ENCODE measurements at regions not wholly inside any gene's neighbourhood (a gene's known extent, or its start where the extent isn't known, plus 50 kb on each side); places are given as distances from the start of the nearest gene placed in this dataset.

DNA sequence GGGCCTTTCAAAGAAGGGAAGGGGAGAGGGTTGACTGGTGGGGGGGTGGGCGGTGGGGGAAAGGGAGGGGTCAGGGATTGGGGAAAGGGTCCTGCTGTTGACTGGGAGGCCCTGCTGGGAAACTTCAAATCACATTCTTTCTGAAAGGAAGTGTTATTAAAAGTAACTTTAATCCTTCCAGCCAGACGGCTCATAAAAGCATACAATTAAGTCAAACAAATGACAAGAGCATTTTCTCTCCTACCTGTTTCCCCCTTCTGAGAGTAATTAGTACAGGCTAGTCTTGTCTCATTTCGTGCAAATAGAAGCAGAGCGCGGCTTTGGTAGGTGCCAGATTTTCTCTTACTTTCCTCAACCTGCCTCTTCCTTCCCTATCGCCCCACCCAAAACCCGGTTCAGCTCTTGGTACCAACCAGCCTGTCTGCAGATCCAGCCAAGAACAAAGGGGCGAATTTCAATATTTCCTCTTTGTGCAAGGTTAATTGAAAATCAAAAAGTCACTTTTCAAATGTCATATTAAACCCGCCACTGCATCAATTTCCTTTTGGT is 2112.6 kb upstream of the PIK3C3 start:
- Histone ChIP-seq H3K27me3 (replicated peaks; ENCODE audit: control insufficient read depth, insufficient read depth, low read length, poor library complexity, severe bottlenecking) (no peaks in the 10 kb centered on the region), H3K9me3 (ENCODE audit: control insufficient read depth, low read length) (no peaks in the 10 kb centered on the region), H3K27ac (ENCODE audit: insufficient read depth, low read length, poor library complexity, severe bottlenecking) (no peak overlapping the region), H3K4me1 (ENCODE audit: control insufficient read depth, insufficient read depth, low read length, poor library complexity, severe bottlenecking) (no peaks in the 10 kb centered on the region), H3K36me3 (ENCODE audit: control insufficient read depth, insufficient read depth, low read length) (no peaks in the 10 kb centered on the region), H3K4me3 (ENCODE audit: insufficient read depth, low read depth, low read length, poor library complexity, severe bottlenecking) (no peak overlapping the region)
- DNase-seq = no peak

DNA sequence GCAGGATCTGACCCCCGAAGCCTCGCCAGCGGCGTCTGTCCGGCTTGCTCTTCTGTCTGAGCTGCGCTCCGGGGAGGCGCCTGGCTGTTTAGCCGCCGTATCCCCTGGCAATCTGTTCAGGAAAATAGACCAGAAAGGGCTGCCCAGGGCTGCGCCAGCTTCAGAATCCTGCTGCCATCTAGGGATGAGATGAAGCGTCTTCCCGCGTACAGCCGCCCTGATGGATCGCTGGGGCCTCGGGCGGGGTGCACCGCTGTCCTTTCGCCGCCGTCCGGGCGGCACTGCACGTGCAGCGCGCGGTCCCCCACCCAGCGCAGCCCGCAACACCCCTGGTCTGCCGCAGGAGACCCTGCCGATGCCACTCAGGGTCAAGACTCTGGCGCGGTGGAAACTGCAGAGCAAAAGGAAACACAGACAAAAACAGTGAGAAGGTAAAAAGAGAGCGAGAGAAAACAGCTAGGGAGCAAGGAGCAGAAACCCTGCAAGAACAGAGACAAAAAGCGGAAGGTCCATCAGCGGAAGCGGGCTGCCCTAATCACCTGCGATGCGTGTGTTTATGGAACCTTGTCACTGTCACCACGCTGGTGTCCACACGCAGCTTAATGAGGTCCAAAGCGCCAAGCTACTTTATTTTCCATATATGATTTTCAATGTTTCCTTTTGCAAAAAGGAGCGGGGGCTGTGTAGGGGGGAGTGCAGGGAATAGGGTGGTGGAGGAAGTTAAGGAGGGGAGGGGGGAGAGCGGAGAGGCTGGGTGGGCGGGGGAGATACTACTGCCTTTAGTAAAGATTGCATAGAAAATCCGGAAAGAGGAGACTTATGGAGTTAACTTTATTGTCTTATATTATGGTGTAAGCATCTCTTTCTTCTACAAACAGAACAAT is 2113.3 kb upstream of the PIK3C3 start:
- Histone ChIP-seq H3K4me1 (ENCODE audit: control insufficient read depth, insufficient read depth, low read length, poor library complexity, severe bottlenecking) (no peaks in the 10 kb centered on the region), H3K9me3 (ENCODE audit: control insufficient read depth, low read length) (no peaks in the 10 kb centered on the region), H3K27ac (ENCODE audit: insufficient read depth, low read length, poor library complexity, severe bottlenecking) (no peak overlapping the region), H3K27me3 (replicated peaks; ENCODE audit: control insufficient read depth, insufficient read depth, low read length, poor library complexity, severe bottlenecking) (no peaks in the 10 kb centered on the region), H3K4me3 (ENCODE audit: insufficient read depth, low read depth, low read length, poor library complexity, severe bottlenecking) (no peak overlapping the region), H3K36me3 (ENCODE audit: control insufficient read depth, insufficient read depth, low read length) (no peaks in the 10 kb centered on the region)
- DNase-seq = no peak

DNA sequence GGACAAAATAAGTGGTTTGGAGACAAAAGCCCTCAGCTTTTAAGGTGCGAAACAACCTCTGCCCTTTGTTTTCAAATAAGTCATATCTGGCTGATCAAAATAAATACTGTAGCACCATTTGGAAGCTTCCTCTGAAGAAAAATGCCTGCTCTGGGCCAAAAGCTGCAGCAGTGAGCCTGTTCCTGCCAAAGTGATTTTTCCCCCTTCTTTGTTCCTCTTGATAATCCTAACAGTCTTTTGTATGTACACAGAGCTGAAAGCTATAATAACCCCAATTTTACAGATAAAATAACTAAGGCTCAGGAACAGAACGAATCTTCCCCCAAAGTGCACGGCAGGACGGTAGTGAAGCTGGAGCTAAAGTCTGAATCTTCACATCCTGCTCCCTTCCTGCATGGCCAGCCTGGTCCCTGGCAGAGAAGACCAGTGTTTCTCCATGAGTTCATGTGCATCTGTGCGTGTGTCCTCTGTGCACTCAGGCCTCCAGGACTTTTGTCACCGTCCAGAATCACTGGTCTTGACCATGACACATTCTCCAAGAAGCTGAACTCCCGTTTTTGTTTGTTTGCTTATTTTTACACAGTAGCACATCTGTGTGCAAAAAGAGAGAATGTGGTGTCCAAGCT is 2114.1 kb upstream of the PIK3C3 start:
- no peaks in the 10 kb centered on the region for H3K4me1 ChIP-seq (ENCODE audit: control insufficient read depth, insufficient read depth, low read length, poor library complexity, severe bottlenecking)
- H3K9me3 ChIP-seq (ENCODE audit: control insufficient read depth, low read length) = no peaks in the 10 kb centered on the region
- no peak overlapping the region for H3K4me3 ChIP-seq (ENCODE audit: insufficient read depth, low read depth, low read length, poor library complexity, severe bottlenecking)
- DNase-seq = no peak
- no peaks in the 10 kb centered on the region for H3K27me3 ChIP-seq (replicated peaks; ENCODE audit: control insufficient read depth, insufficient read depth, low read length, poor library complexity, severe bottlenecking)
- H3K27ac ChIP-seq (ENCODE audit: insufficient read depth, low read length, poor library complexity, severe bottlenecking) = no peak overlapping the region
- no peaks in the 10 kb centered on the region for H3K36me3 ChIP-seq (ENCODE audit: control insufficient read depth, insufficient read depth, low read length)

DNA sequence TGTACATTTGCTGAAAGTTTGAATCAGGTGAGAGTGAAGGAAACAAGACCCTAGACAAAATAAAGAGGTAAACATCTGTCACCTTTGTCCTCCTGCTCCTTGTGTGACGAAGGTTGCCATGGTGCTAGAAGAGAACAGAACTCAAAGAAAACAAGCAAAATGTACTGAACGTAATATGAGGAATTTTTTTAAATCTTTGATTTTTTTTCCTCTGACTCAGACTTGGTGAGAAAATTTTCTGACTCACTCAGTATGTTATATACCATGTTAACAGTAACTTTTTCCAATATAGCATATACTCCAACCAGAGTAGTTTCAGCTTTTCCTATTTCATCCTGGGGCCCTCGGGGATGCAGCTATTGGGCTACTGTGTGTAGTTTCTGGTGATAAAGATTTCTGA is 2114.6 kb upstream of the PIK3C3 start:
- DNase-seq = no peak
- H3K4me3 ChIP-seq (ENCODE audit: insufficient read depth, low read depth, low read length, poor library complexity, severe bottlenecking) = no peak overlapping the region
- H3K27me3 ChIP-seq (replicated peaks; ENCODE audit: control insufficient read depth, insufficient read depth, low read length, poor library complexity, severe bottlenecking) = no peaks in the 10 kb centered on the region
- no peak overlapping the region for H3K27ac ChIP-seq (ENCODE audit: insufficient read depth, low read length, poor library complexity, severe bottlenecking)
- no peaks in the 10 kb centered on the region for H3K4me1 ChIP-seq (ENCODE audit: control insufficient read depth, insufficient read depth, low read length, poor library complexity, severe bottlenecking)
- no peaks in the 10 kb centered on the region for H3K36me3 ChIP-seq (ENCODE audit: control insufficient read depth, insufficient read depth, low read length)
- no peaks in the 10 kb centered on the region for H3K9me3 ChIP-seq (ENCODE audit: control insufficient read depth, low read length)

DNA sequence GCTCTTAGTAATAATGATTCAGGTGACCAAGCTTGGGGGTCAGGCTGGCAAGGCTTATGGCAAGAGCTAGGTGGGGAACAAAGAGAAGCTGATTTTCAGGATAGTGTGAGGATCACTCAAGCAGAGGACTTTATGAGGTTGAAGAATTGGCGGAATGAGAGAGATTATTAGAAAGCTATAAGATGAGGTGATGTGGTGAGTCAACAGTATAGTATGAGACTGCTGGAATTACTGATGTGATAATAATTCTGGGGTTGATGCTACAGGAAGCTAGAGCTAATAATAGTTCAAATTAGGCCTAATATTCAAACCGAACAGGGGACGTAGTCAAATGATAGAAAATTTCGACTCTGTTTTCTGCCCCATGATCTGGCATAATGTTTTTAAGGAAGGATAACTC is 2115.3 kb upstream of the PIK3C3 start:
- H3K27me3 ChIP-seq (replicated peaks; ENCODE audit: control insufficient read depth, insufficient read depth, low read length, poor library complexity, severe bottlenecking) = no peaks in the 10 kb centered on the region
- H3K9me3 ChIP-seq (ENCODE audit: control insufficient read depth, low read length) = no peaks in the 10 kb centered on the region
- DNase-seq = no peak
- no peaks in the 10 kb centered on the region for H3K4me1 ChIP-seq (ENCODE audit: control insufficient read depth, insufficient read depth, low read length, poor library complexity, severe bottlenecking)
- no peak overlapping the region for H3K27ac ChIP-seq (ENCODE audit: insufficient read depth, low read length, poor library complexity, severe bottlenecking)
- H3K36me3 ChIP-seq (ENCODE audit: control insufficient read depth, insufficient read depth, low read length) = no peaks in the 10 kb centered on the region
- no peak overlapping the region for H3K4me3 ChIP-seq (ENCODE audit: insufficient read depth, low read depth, low read length, poor library complexity, severe bottlenecking)

DNA sequence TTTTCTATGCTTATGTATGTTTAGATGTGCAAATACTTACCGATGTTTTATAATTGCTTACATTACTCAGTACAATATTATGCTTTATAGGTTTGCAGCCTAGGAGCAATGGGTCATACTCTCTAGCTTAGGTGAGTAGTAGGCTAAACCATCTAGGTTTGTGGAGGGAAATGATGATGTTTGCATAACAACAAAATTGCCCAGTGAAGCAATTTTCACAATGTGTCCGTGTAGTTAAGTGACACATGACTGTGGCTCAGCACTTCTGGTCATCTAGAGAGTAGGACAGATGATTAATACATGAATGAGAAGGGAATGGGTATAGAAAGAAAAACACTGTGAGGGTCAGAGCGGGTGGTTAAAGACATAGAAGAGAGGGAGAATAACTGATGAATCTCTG is 2116.2 kb upstream of the PIK3C3 start:
- H3K36me3 ChIP-seq (ENCODE audit: control insufficient read depth, insufficient read depth, low read length) = no peaks in the 10 kb centered on the region
- H3K27me3 ChIP-seq (replicated peaks; ENCODE audit: control insufficient read depth, insufficient read depth, low read length, poor library complexity, severe bottlenecking) = no peaks in the 10 kb centered on the region
- no peak for DNase-seq
- no peaks in the 10 kb centered on the region for H3K4me1 ChIP-seq (ENCODE audit: control insufficient read depth, insufficient read depth, low read length, poor library complexity, severe bottlenecking)
- H3K4me3 ChIP-seq (ENCODE audit: insufficient read depth, low read depth, low read length, poor library complexity, severe bottlenecking) = no peak overlapping the region
- H3K9me3 ChIP-seq (ENCODE audit: control insufficient read depth, low read length) = no peaks in the 10 kb centered on the region
- no peak overlapping the region for H3K27ac ChIP-seq (ENCODE audit: insufficient read depth, low read length, poor library complexity, severe bottlenecking)

DNA sequence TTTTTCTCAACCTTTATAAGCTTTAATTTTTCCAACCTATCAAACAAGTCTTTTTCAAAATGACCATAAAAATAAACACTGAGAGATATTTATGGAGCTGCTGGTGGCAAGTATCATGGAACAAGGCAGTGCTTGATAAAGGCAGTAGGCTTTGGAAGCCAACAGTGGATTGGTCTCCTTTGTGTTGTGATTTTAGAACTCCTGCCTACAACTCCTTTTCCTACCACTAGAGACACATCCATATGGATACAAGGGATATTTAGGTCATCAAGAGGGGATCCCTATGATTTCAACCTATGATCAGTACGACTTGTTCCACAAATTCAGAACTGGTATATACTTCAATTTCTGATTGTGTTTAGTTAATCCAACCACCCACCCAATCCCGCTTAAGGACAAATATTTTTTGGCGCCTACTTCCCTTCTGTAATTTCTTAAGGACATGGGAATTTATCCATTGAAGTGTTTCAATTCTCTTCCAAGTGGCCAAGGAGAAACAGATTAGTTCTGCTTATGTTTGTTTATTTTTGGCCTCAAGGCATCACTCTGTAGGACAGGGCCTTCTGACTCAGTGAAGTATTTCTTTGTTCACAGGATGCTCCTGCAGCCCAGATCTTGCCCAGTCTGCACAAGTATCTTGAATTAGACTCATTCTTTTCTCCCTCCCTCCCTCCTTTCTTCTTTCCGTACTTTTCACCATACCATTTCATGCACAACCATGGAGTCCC is 2119.6 kb upstream of the PIK3C3 start:
- Histone ChIP-seq H3K4me1 (ENCODE audit: control insufficient read depth, insufficient read depth, low read length, poor library complexity, severe bottlenecking) (no peaks in the 10 kb centered on the region), H3K27me3 (replicated peaks; ENCODE audit: control insufficient read depth, insufficient read depth, low read length, poor library complexity, severe bottlenecking) (no peaks in the 10 kb centered on the region), H3K27ac (ENCODE audit: insufficient read depth, low read length, poor library complexity, severe bottlenecking) (no peak overlapping the region), H3K36me3 (ENCODE audit: control insufficient read depth, insufficient read depth, low read length) (no peaks in the 10 kb centered on the region), H3K4me3 (ENCODE audit: insufficient read depth, low read depth, low read length, poor library complexity, severe bottlenecking) (no peak overlapping the region), H3K9me3 (ENCODE audit: control insufficient read depth, low read length) (no peaks in the 10 kb centered on the region)
- no peak for DNase-seq

DNA sequence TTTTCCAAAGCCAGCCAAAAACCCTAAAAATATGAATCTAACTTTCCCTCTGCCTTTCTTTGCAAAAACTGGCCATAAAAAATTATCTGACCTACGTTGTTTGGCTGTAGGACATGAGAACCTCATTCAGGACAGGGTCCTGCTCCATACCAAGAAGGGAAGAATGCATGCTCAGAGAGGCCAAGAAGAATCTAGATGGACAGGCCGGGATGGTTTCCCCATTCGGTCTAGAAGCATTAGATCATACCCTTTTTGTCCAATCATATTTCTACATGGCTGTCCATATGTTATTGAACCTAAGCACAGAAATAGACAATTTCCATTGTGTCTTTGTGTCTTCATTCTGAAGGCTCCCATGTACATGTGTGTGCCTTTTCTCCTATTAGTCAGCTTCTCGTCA is 2120.4 kb upstream of the PIK3C3 start:
- no peaks in the 10 kb centered on the region for H3K4me1 ChIP-seq (ENCODE audit: control insufficient read depth, insufficient read depth, low read length, poor library complexity, severe bottlenecking)
- H3K36me3 ChIP-seq (ENCODE audit: control insufficient read depth, insufficient read depth, low read length) = no peaks in the 10 kb centered on the region
- H3K9me3 ChIP-seq (ENCODE audit: control insufficient read depth, low read length) = no peaks in the 10 kb centered on the region
- H3K4me3 ChIP-seq (ENCODE audit: insufficient read depth, low read depth, low read length, poor library complexity, severe bottlenecking) = no peak overlapping the region
- H3K27me3 ChIP-seq (replicated peaks; ENCODE audit: control insufficient read depth, insufficient read depth, low read length, poor library complexity, severe bottlenecking) = no peaks in the 10 kb centered on the region
- DNase-seq = no peak
- H3K27ac ChIP-seq (ENCODE audit: insufficient read depth, low read length, poor library complexity, severe bottlenecking) = no peak overlapping the region

DNA sequence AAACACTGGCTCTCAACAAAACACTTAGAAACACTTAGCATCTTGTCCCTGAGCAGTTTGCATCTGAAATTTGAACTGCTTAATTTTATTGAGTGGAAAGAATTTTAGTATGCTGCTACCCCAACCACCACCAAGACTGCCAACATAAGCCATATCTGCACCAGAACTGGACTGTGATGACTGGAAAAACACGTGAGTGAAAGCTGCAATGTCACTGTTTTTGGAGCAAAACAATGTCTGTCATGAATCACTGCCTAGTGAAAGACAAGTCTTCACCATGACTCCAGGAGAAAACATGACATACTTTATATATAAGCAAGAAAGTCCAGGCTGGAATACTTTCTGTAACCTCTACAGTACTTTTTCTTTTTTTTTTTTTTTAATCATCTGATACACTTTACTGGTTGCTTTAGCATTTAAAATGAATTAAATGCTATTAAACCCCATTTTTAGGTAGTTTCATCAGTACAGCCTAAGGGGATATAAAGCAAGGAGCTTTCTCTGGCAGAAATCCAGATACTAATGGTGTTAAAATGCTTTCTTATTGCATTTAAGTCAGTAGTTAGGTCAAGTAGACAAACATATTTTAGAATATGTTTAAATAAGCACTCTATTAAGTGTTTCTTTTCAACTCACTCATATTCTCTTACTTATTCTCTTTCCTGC is 2129.4 kb upstream of the PIK3C3 start:
- no peaks in the 10 kb centered on the region for H3K4me1 ChIP-seq (ENCODE audit: control insufficient read depth, insufficient read depth, low read length, poor library complexity, severe bottlenecking)
- H3K4me3 ChIP-seq (ENCODE audit: insufficient read depth, low read depth, low read length, poor library complexity, severe bottlenecking) = no peak overlapping the region
- H3K36me3 ChIP-seq (ENCODE audit: control insufficient read depth, insufficient read depth, low read length) = no peaks in the 10 kb centered on the region
- H3K27me3 ChIP-seq (replicated peaks; ENCODE audit: control insufficient read depth, insufficient read depth, low read length, poor library complexity, severe bottlenecking) = no peaks in the 10 kb centered on the region
- H3K9me3 ChIP-seq (ENCODE audit: control insufficient read depth, low read length) = no peaks in the 10 kb centered on the region
- no peak overlapping the region for H3K27ac ChIP-seq (ENCODE audit: insufficient read depth, low read length, poor library complexity, severe bottlenecking)
- DNase-seq = no peak

All from effector memory CD4-positive, alpha-beta T cell (primary cell).